H1 (cell line): ENCODE measurements at regions not wholly inside any gene's neighbourhood (a gene's known extent, or its start where the extent isn't known, plus 50 kb on each side); places are given as distances from the start of the nearest gene placed in this dataset.

Source experiments
- CTCF ChIA-PET: fragments of 300-600 bp; sonication (Branson Sonifier 250); formaldehyde crosslinking; loops from one replicate; lab custom pipeline; 2021; ENCODE audit not compliant: partially characterized antibody; lab: Charles Lee
- POLR2A ChIA-PET: fragments of 300-600 bp; sonication (Branson Sonifier 250); formaldehyde crosslinking; loops from one replicate; lab custom pipeline; 2021; ENCODE audit warnings: inconsistent platforms; ENCODE audit not compliant: partially characterized antibody; lab: Charles Lee
- DNase-seq, 2 experiments: peaks; one replicate each; pipeline versions ENCODE4 v3.0.0 to v3.0.0-alpha.2; 2010 to 2022; ENCODE audit warnings: low spot score in 2 of 2, low read depth in 1 of 2, mixed read lengths in 1 of 2
- FAIRE-seq: peaks from 2 replicates; lab custom pipeline; 2011; peaks lifted over from hg19 to GRCh38; lab: Jason Lieb, UNC
- H2AFZ ChIP-seq: 2 replicates; pipeline ENCODE4 v1.8.1; 2012; ENCODE audit warnings: low read length, inconsistent platforms
- H2AK5ac ChIP-seq: 2 replicates; pipeline ENCODE4 v1.6.1; 2013; ENCODE audit warnings: low read depth, low read length
- H2BK120ac ChIP-seq: replicated peaks from 2 replicates; pipeline ENCODE3; 2013; ENCODE audit warnings: low read depth, low read length, inconsistent platforms
- H2BK12ac ChIP-seq: 2 replicates; pipeline ENCODE4 v1.6.1; 2013; ENCODE audit warnings: low read depth, low read length
- H2BK15ac ChIP-seq: 2 replicates; pipeline ENCODE4 v1.6.1; 2013; ENCODE audit warnings: low read length
- H2BK20ac ChIP-seq: 2 replicates; pipeline ENCODE4 v1.6.1; 2013; ENCODE audit warnings: low read length
- H2BK5ac ChIP-seq: 2 replicates; pipeline ENCODE4 v1.6.1; 2013; ENCODE audit warnings: low read depth, low read length
- H3K14ac ChIP-seq: 2 replicates; pipeline ENCODE4 v1.6.1; 2013; ENCODE audit warnings: inconsistent platforms; ENCODE audit not compliant: insufficient read length
- H3K18ac ChIP-seq: 2 replicates; pipeline ENCODE4 v1.6.1; 2013; ENCODE audit warnings: low read length; ENCODE audit errors: extremely low read depth
- H3K23ac ChIP-seq: 2 replicates; pipeline ENCODE4 v1.6.1; 2013; ENCODE audit warnings: inconsistent platforms; ENCODE audit not compliant: insufficient read length
- H3K23me2 ChIP-seq: 2 replicates; pipeline ENCODE4 v1.6.1; 2013; ENCODE audit warnings: low read depth, low read length
- H3K27ac ChIP-seq: 2 replicates; pipeline ENCODE4 v1.6.1; 2011; ENCODE audit warnings: low read depth, low read length, inconsistent platforms
- H3K27me3 ChIP-seq, 4 experiments: replicated peaks in 1 of 4; 1 replicate in 1 of 4; 2 replicates in 3 of 4; pipeline versions ENCODE4 v1.6.1 to v1.8.1; 2011 to 2013; ENCODE audit warnings: low read length in 3 of 4, mild to moderate bottlenecking in 3 of 4, inconsistent platforms in 2 of 4, mixed read lengths in 2 of 4, moderate library complexity in 1 of 4; ENCODE audit not compliant: control insufficient read depth in 3 of 4, insufficient read depth in 3 of 4; ENCODE audit errors: extremely low read depth in 1 of 4
- H3K36me3 ChIP-seq, 4 experiments: 2 replicates each; pipeline versions ENCODE4 v1.6.1 to v1.8.1; 2011 to 2013; ENCODE audit warnings: mild to moderate bottlenecking in 4 of 4, low read length in 3 of 4, moderate library complexity in 2 of 4, control low read depth in 1 of 4, inconsistent platforms in 1 of 4; ENCODE audit not compliant: insufficient read depth in 4 of 4, control insufficient read depth in 2 of 4
- H3K4ac ChIP-seq: replicated peaks from 2 replicates; pipeline ENCODE3; 2013; ENCODE audit warnings: low read length, low read depth, mixed read lengths, inconsistent platforms; ENCODE audit not compliant: insufficient read length
- H3K4me1 ChIP-seq, 4 experiments: replicated peaks in 1 of 4; 1 replicate in 1 of 4; 2 replicates in 3 of 4; pipeline versions ENCODE4 v1.6.1 to v1.8.1; 2011 to 2013; ENCODE audit warnings: low read length in 3 of 4, inconsistent platforms in 2 of 4, mixed read lengths in 1 of 4; ENCODE audit not compliant: insufficient read depth in 4 of 4, control insufficient read depth in 3 of 4
- H3K4me2 ChIP-seq, 2 experiments: 2 replicates each; pipeline versions ENCODE4 v1.6.1 to v1.8.1; 2011 to 2013; ENCODE audit warnings: low read depth in 2 of 2, low read length in 2 of 2, control low read depth in 1 of 2, inconsistent platforms in 1 of 2, mild to moderate bottlenecking in 1 of 2; ENCODE audit not compliant: insufficient read depth in 1 of 2
- H3K4me3 ChIP-seq, 4 experiments: fragments of 200-600, 300-600 bp in 1 of 4; sonication (generic), shearing (Covaris generic), sonication (Bioruptor Twin) in 1 of 4; 2 replicates each; pipeline versions ENCODE4 v1.5.1 to v1.8.1; 2011 to 2016; ENCODE audit warnings: low read length in 4 of 4, low read depth in 3 of 4, control low read depth in 2 of 4, inconsistent platforms in 2 of 4, mild to moderate bottlenecking in 2 of 4, mixed read lengths in 1 of 4, moderate library complexity in 1 of 4; ENCODE audit not compliant: insufficient read depth in 2 of 4; ENCODE audit errors: extremely low read depth in 1 of 4
- H3K56ac ChIP-seq: replicated peaks from 2 replicates; pipeline ENCODE3; 2013; ENCODE audit warnings: low read depth, mild to moderate bottlenecking, mixed read lengths, low read length, inconsistent platforms; ENCODE audit not compliant: insufficient read length
- H3K79me1 ChIP-seq: 2 replicates; pipeline ENCODE4 v1.6.1; 2013; ENCODE audit warnings: low read depth, low read length, control low read depth
- H3K79me2 ChIP-seq, 2 experiments: 2 replicates each; pipeline versions ENCODE4 v1.6.1 to v1.8.1; 2012 to 2013; ENCODE audit warnings: low read length in 2 of 2, mild to moderate bottlenecking in 2 of 2, inconsistent platforms in 1 of 2; ENCODE audit not compliant: insufficient read depth in 2 of 2, control insufficient read depth in 1 of 2
- H3K9ac ChIP-seq, 4 experiments: replicated peaks in 1 of 4; 1 replicate in 1 of 4; 2 replicates in 3 of 4; pipeline versions ENCODE4 v1.6.1 to v1.8.1; 2011 to 2013; ENCODE audit warnings: low read depth in 3 of 4, low read length in 3 of 4, control low read depth in 2 of 4, mild to moderate bottlenecking in 2 of 4, moderate library complexity in 2 of 4, inconsistent platforms in 1 of 4; ENCODE audit errors: extremely low read depth in 1 of 4
- H3K9me3 ChIP-seq, 2 experiments: 2 replicates each; pipeline versions ENCODE4 v1.6.1 to v1.8.1; 2012 to 2013; ENCODE audit warnings: mild to moderate bottlenecking in 2 of 2, moderate library complexity in 2 of 2, control low read depth in 1 of 2, inconsistent platforms in 1 of 2, low read depth in 1 of 2, low read length in 1 of 2, mixed read lengths in 1 of 2; ENCODE audit not compliant: insufficient read depth in 2 of 2
- H4K20me1 ChIP-seq, 2 experiments: replicated peaks in 1 of 2; 2 replicates each; pipeline versions ENCODE3 to v1.8.1; 2011 to 2013; ENCODE audit warnings: inconsistent platforms in 2 of 2, low read length in 2 of 2, mild to moderate bottlenecking in 1 of 2; ENCODE audit not compliant: insufficient read depth in 2 of 2, control insufficient read depth in 1 of 2
- H4K5ac ChIP-seq: 2 replicates; pipeline ENCODE4 v1.6.1; 2013; ENCODE audit warnings: low read length, low read depth, mixed read lengths, inconsistent platforms; ENCODE audit not compliant: insufficient read length
- H4K8ac ChIP-seq: 2 replicates; pipeline ENCODE4 v1.8.0; 2013; ENCODE audit warnings: mild to moderate bottlenecking, moderate library complexity, low read length, inconsistent platforms; ENCODE audit not compliant: insufficient read depth; ENCODE audit errors: extremely low read depth
- H4K91ac ChIP-seq: replicated peaks from 2 replicates; pipeline ENCODE3; 2013; ENCODE audit warnings: low read length, mixed read lengths, inconsistent platforms; ENCODE audit not compliant: insufficient read length
- ASH2L ChIP-seq: fragments of 200-600, 300-600 bp; sonication (generic); IDR thresholded peaks from one replicate; pipeline ENCODE4 v1.7.1; 2017; ENCODE audit warnings: low read length
- BRCA1 ChIP-seq: IDR thresholded peaks from 2 replicates; pipeline ENCODE4 v1.6.1; 2012; ENCODE audit warnings: low read depth, low read length, improper control_type of control experiment
- CHD1 ChIP-seq: IDR thresholded peaks from 2 replicates; pipeline ENCODE4 v1.6.1; 2012; ENCODE audit warnings: low read depth, low read length, improper control_type of control experiment
- EGR1 ChIP-seq: IDR thresholded peaks from 2 replicates; pipeline ENCODE4 v1.6.1; 2011; ENCODE audit warnings: low read depth, low read length, borderline replicate concordance
- HDAC2 ChIP-seq, 2 experiments: fragments of 300-600 bp in 1 of 2; sonication (generic) in 1 of 2; IDR thresholded peaks; 2 replicates each; pipeline ENCODE4 v1.6.1; 2011 to 2012; ENCODE audit warnings: low read depth in 2 of 2, low read length in 2 of 2, mild to moderate bottlenecking in 2 of 2, moderate library complexity in 2 of 2, borderline replicate concordance in 1 of 2, inconsistent platforms in 1 of 2
- KDM1A ChIP-seq: fragments of 200-600, 300-600 bp; sonication (generic); IDR thresholded peaks from 2 replicates; pipeline ENCODE4 v1.7.1; 2016; ENCODE audit warnings: mild to moderate bottlenecking, low read length, borderline replicate concordance
- RFX5 ChIP-seq: IDR thresholded peaks from 2 replicates; pipeline ENCODE4 v1.6.1; 2011; ENCODE audit warnings: low read depth, low read length, improper control_type of control experiment, borderline replicate concordance
- RNF2 ChIP-seq: fragments of 200-900, 300-1000 bp; sonication (generic); IDR thresholded peaks from 2 replicates; pipeline ENCODE4 v1.7.1; 2016; ENCODE audit warnings: borderline replicate concordance, low read depth, mild to moderate bottlenecking, antibody characterized with exemption, low read length; ENCODE audit not compliant: poor library complexity, severe bottlenecking; ENCODE audit errors: missing control alignments
- SAP30 ChIP-seq: fragments of 300-600 bp; sonication (generic); IDR thresholded peaks from 2 replicates; pipeline ENCODE4 v1.7.1; 2012; ENCODE audit warnings: low read length, moderate library complexity, mild to moderate bottlenecking, inconsistent platforms; ENCODE audit not compliant: insufficient read depth, insufficient replicate concordance
- SIRT6 ChIP-seq: IDR thresholded peaks from one replicate; pipeline ENCODE4 v1.7.1; 2012; ENCODE audit warnings: low read length, inconsistent platforms
- SIX5 ChIP-seq: IDR thresholded peaks from 2 replicates; pipeline ENCODE4 v1.6.1; 2011; ENCODE audit warnings: mild to moderate bottlenecking, low read depth, low read length
- SP2 ChIP-seq: IDR thresholded peaks from 2 replicates; pipeline ENCODE4 v1.6.1; 2012; ENCODE audit warnings: mild to moderate bottlenecking, low read length, inconsistent platforms
- WGBS, 2 experiments: shearing (Covaris generic) in 1 of 2; methylation state at CpG; one replicate each; pipeline versions ENCODE4 v1.1.6 to v1.1.7; 2013 to 2015; ENCODE audit warnings: low lambda C conversion rate in 2 of 2, mixed read lengths in 2 of 2, inconsistent platforms in 1 of 2, low coverage in 1 of 2, missing lambda C conversion rate in 1 of 2; ENCODE audit not compliant: insufficient replicate concordance in 2 of 2, insufficient coverage in 1 of 2, insufficient read length in 1 of 2; ENCODE audit errors: extremely low coverage in 1 of 2, missing lambda C conversion rate in 1 of 2; 5-methylcytosine and 5-hydroxymethylcytosine counted together

DNA sequence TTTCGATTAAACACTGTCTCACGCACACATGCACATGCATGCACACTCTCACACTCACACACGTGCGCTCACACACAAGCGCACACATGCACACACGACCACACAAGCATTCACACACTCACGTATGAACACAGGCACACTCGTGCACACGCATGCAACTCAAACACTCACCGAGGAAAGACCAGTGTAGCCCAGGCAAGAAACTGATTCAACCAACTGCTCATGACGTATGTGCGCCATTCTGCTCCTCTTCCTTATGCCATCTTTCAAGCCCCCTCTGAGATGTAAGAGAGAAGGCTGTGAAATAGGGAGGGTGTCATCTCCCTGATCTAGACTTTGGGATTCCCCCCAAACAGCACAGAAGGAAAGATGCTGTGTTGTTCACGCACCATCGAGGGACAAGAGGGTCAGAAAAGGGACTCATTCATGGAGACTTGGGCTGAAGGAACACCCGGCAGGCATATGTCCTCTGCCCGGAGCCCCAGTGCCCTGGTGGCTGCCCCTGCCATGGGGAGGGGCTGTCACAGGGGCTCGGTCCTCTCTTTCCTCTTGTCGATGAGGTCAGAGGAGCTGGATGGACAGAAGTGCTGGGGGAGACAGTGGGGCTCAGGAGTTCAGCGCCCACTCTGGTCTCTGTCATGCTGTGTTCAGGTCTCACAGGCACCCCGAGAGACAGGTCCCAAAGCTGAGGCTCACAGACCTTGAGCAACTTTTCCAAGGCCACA, 130.1 kb upstream of the SHH start:
- Histone ChIP-seq H2BK12ac (no peak overlapping the region), H3K27ac (no peak overlapping the region), H3K23ac (no peak overlapping the region), H2AK5ac (peak overlapping the region; percentile 77), H3K79me2 (no peaks in the 10 kb centered on the region), H3K23me2 (no peaks in the 10 kb centered on the region), H2BK120ac (no peak overlapping the region), H2BK20ac (no peak overlapping the region), H3K56ac (no peak overlapping the region), H4K91ac (no peak overlapping the region), H3K4me2 (no peak overlapping the region), H3K27me3 (no peaks in the 10 kb centered on the region; a peak in 1 of 7 replicates), H3K18ac (no peak overlapping the region), H3K14ac (no peak overlapping the region), H3K4me1 (no peaks in the 10 kb centered on the region), H4K5ac (no peak overlapping the region), H3K9ac (no peak overlapping the region), H3K36me3 (no peaks in the 10 kb centered on the region), H3K4me3 (no peak overlapping the region), H4K20me1 (no peaks in the 10 kb centered on the region), H3K4ac (no peak overlapping the region), H2BK15ac (peak overlapping the region; percentile 89; the same call in 1 of the 2 replicates), H3K79me1 (no peaks in the 10 kb centered on the region; the same call in 1 of the 2 replicates), H2AFZ (no peak overlapping the region), H3K9me3 (peaks cover 0 to 4% of the 10 kb centered on the region in 2 experiments; a peak in 1 of 4 replicates), H4K8ac (no peak overlapping the region), H2BK5ac (no peak overlapping the region)
- FAIRE-seq (no peak), DNase-seq (peak in 1 of 2 experiments; percentile 39)
- ChIA-PET POLR2A (no interaction called here), CTCF (no interaction called here)
- 91% methylated on average over 20 of the region's 20 CpGs; no CpG with 5 or more reads in 1 of the 2 experiments for WGBS, 2 experiments
- TF ChIP-seq BRCA1 (no peak), RNF2 (no peak), CHD1 (no peak), SP2 (no peak), KDM1A (no peak), EGR1 (no peak), SIRT6 (no peak), SAP30 (no peak), HDAC2 (IDR thresholded peaks at IDR 0.05; ENCODE audit: borderline replicate concordance in 1 of 2, low read depth in 2 of 2, low read length in 2 of 2) (no peak), ASH2L (no peak), RFX5 (no peak), SIX5 (no peak)
